ENCODE measurements at regions not wholly inside any gene's neighbourhood (a gene's known extent, or its start where the extent isn't known, plus 50 kb on each side); places are given as distances from the start of the nearest gene placed in this dataset.
"Not testable (repeated sequence)": the region's sequence is repeated elsewhere in the genome, so short reads cannot be mapped to it uniquely, and the experiment has no call there.

DNA sequence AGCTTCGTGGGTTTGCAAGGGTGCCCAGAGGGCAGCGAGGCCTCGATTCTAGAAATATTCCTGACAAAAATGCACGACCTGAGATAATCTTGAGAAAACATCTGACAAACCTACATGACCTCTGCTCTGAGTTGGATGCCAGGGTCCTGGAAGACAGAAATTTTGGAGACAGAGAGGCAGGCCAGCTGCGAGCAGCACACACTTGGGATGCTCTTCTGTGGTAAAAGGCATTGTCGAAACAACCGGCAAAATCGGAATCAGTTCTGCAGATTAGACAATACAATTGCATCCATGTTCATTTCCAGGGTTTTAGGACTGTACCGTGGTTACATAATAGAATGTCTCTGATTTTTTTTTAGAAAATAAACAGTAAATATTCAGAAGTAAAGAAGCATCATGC lies 74.2 kb downstream of the GADD45G start:
- H3K27ac ChIP-seq = no peak overlapping the region
- H3K27me3 ChIP-seq (replicated peaks) = no peaks in the 10 kb centered on the region
- DNase-seq = no peak
- no peak overlapping the region for H3K4me3 ChIP-seq (ENCODE audit: low read depth, low read length)
- no peaks in the 10 kb centered on the region for H3K36me3 ChIP-seq (replicated peaks)
- in situ Hi-C loops (cut with HindIII; ENCODE audit: low pct_ligation_motif_present, low sequenced_read_pairs) = no loop called here
- TF ChIP-seq, protein P1, sequence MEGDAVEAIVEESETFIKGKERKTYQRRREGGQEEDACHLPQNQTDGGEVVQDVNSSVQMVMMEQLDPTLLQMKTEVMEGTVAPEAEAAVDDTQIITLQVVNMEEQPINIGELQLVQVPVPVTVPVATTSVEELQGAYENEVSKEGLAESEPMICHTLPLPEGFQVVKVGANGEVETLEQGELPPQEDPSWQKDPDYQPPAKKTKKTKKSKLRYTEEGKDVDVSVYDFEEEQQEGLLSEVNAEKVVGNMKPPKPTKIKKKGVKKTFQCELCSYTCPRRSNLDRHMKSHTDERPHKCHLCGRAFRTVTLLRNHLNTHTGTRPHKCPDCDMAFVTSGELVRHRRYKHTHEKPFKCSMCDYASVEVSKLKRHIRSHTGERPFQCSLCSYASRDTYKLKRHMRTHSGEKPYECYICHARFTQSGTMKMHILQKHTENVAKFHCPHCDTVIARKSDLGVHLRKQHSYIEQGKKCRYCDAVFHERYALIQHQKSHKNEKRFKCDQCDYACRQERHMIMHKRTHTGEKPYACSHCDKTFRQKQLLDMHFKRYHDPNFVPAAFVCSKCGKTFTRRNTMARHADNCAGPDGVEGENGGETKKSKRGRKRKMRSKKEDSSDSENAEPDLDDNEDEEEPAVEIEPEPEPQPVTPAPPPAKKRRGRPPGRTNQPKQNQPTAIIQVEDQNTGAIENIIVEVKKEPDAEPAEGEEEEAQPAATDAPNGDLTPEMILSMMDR (IDR thresholded peaks at IDR 0.05; ENCODE audit: low read depth, low read length, missing control alignments) = no peak

DNA sequence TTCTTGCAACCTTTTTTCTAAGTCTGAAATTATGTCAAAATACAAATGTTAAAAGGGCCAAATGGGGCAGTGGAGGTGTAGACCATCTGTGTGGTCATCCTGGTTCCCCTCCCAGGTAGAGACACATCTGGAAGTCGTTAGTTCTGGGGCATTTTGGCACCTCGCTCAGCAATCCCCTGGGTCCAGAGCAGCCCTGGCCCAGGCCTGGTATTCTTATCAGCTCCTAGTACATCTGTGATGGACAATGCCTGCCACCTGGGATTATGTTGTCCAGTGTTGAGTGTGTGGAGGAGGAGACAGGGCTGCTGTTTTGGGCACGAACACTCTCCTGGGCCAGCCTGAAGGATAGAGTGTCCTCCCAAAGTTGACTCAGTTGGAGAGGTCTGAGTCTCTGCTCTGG lies 74.8 kb downstream of the GADD45G start:
- Histone ChIP-seq H3K27ac (no peak overlapping the region), H3K4me3 (ENCODE audit: low read depth, low read length) (no peak overlapping the region), H3K27me3 (replicated peaks) (no peaks in the 10 kb centered on the region), H3K36me3 (replicated peaks) (no peaks in the 10 kb centered on the region)
- in situ Hi-C loops (cut with HindIII; ENCODE audit: low pct_ligation_motif_present, low sequenced_read_pairs) = no loop called here
- TF ChIP-seq, protein P1 (IDR thresholded peaks at IDR 0.05; ENCODE audit: low read depth, low read length, missing control alignments) = no peak
- DNase-seq = no peak

DNA sequence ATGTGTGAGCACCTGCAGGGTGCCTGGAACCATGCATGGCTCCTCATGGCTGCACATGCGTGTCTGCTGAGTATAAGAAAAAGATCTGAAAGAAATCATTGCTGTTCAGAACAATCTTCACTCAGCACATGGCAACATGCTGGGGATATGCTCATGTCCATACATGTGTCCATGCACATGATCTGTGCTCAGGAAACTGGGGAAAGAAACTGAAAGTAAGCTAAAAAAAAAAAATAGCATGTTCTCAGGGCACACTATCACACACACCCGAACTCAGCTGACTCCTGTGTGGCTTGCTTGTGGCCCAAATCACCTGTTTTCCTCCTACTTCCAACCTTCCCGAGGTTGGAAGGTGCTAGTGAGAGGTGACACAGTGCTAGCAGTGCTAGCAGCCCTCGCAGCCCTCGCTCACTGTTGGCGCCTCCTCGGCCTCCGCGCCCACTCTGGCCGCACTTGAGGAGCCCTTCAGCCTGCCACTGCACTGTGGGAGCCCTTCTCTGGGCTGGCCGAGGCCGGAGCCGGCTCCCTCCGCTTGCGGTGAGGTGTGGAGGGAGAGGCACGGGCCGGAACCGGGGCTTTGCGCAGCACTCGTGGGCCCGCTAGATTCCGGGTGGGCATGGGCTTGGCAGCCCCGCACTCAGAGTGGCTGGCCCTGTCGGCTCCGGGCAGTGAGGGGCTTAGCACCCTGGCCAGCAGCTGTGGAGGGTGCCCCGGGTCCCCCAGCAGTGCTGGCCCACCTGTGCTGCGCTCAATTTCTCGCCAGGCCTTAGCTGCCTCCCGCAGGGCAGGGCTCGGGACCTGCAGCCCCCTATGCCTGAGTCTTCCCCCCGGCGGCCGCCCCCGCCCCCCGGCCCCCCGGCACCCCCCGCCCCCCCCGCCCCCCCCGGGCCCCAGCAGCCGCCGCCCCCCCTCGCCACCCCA lies 76.0 kb downstream of the GADD45G start:
- DNase-seq = no peak
- no peaks in the 10 kb centered on the region for H3K27me3 ChIP-seq (replicated peaks)
- in situ Hi-C loops (cut with HindIII; ENCODE audit: low pct_ligation_motif_present, low sequenced_read_pairs) = no loop called here

DNA sequence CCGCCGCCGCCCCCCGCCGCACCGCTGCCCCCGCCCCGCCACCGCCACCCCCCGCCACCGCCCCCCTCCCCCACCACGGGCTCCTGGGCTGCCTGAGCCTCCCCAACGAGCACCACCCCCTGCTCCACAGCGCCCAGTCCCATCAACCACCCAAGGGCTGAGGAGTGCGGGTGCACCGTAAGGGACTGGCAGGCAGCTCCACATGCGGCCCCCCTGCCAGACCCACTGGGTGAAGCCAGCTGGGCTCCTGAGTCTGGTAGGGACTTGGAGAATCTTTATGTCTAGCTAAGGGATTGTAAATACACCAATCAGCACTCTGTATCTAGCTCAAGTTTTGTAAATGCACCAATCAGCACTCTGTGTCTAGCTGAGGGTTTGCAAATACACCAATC lies 76.7 kb downstream of the GADD45G start:
- H3K27me3 ChIP-seq (replicated peaks); H3K36me3 ChIP-seq (replicated peaks); H3K4me3 ChIP-seq (ENCODE audit: low read depth, low read length); DNase-seq; in situ Hi-C loops (cut with HindIII; ENCODE audit: low pct_ligation_motif_present, low sequenced_read_pairs); H3K27ac ChIP-seq: not testable (repeated sequence)

More for the DNA sequence above, 76.0 kb downstream of the GADD45G start:
- TF ChIP-seq, protein P1 (IDR thresholded peaks at IDR 0.05; ENCODE audit: low read depth, low read length, missing control alignments) = no peak
- Histone ChIP-seq H3K27ac (no peak overlapping the region), H3K36me3 (replicated peaks) (no peaks in the 10 kb centered on the region), H3K4me3 (ENCODE audit: low read depth, low read length) (no peak overlapping the region)

DNA sequence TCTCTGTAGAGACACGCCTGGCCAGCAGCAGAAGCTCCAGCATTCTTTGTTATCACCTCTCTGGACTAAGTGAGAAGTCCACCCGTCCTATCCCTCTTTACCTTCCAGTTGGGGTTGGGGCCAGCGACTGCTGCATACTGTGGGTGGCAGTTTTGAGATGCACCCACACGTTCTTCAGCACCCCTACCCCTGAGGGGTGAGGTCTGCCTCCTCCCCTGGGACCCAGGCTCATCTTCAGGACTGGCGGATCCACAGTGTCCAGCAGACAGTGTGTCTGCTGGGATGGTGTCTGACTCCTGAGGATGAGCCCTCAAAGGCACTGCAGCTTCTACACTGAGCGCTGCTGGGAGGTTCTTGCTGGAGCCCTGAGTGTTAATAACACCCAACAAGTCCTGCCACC lies 78.8 kb downstream of the GADD45G start:
- no peak for DNase-seq
- H3K27ac ChIP-seq = no peak overlapping the region
- in situ Hi-C loops (cut with HindIII; ENCODE audit: low pct_ligation_motif_present, low sequenced_read_pairs) = no loop called here

DNA sequence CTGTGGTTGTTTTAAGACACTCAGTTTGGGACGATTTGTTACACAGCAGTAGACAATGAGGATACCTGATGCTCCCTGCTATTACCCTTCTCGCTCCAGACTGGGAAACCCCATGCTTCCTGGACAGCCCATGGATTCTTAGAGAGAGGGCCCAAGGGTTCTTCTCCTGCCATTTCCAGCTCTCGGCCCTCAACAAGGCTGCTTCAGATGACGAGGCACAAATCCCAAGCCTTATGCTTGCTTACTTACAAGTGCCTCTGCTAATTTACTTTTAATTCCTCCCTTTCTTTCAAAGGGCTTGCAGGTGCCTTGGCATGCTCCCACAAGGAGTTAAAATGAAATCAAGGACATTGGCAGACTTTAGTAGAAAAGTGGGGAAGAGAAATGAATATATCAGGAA lies 79.4 kb downstream of the GADD45G start:
- Histone ChIP-seq H3K4me3 (ENCODE audit: low read depth, low read length) (no peak overlapping the region), H3K27me3 (replicated peaks) (no peaks in the 10 kb centered on the region), H3K27ac (no peak overlapping the region), H3K36me3 (replicated peaks) (no peaks in the 10 kb centered on the region)
- no peak for DNase-seq
- in situ Hi-C loops (cut with HindIII; ENCODE audit: low pct_ligation_motif_present, low sequenced_read_pairs) = no loop called here
- TF ChIP-seq, protein P1 (IDR thresholded peaks at IDR 0.05; ENCODE audit: low read depth, low read length, missing control alignments) = no peak

More for the DNA sequence above, 78.8 kb downstream of the GADD45G start:
- H3K36me3 ChIP-seq (replicated peaks) = no peaks in the 10 kb centered on the region
- TF ChIP-seq, protein P1 (IDR thresholded peaks at IDR 0.05; ENCODE audit: low read depth, low read length, missing control alignments) = no peak
- no peak overlapping the region for H3K4me3 ChIP-seq (ENCODE audit: low read depth, low read length)
- H3K27me3 ChIP-seq (replicated peaks) = no peaks in the 10 kb centered on the region

Data from brain microvascular endothelial cell (primary cell).